Nucleus accumbens (tissue), 56 donors: ENCODE measurements at regions not wholly inside any gene's neighbourhood (a gene's known extent, or its start where the extent isn't known, plus 50 kb on each side); places are given as distances from the start of the nearest gene placed in this dataset.

Experiments used
- DNase-seq, 56 donors: peaks; one replicate each; lab custom pipeline; 2025; lab: John Stamatoyannopoulos, UW

DNA sequence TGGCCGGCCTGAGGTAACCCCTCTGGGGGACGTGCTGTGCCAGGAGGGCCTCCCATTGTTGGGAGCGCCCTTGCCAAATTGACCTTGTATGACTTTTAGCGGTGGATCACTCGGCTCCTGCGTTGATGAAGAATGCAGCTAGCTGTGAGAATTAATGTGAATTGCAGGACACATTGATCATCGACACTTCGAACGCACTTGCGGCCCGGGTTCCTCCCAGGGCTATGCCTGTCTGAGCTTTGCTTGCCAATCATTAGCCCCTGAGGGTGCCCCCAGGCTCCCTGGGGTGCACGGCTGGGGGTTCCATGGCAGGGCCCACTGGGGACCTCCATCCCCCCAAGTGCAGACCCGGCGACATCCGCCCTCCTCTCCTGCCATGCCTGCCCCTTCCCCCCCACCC, 672.4 kb downstream of the TSPY10 start:
- peak in 1 of 56 donors; percentile 0 for DNase-seq
